GM19452 (cell line): ENCODE measurements at regions not wholly inside any gene's neighbourhood (a gene's known extent, or its start where the extent isn't known, plus 50 kb on each side); places are given as distances from the start of the nearest gene placed in this dataset.

Source experiments
- ATAC-seq: cut with Tn5 transposase; IDR thresholded peaks from one replicate; pipeline ENCODE4 v1.9.1; 2021; ENCODE audit not compliant: unreplicated experiment

DNA sequence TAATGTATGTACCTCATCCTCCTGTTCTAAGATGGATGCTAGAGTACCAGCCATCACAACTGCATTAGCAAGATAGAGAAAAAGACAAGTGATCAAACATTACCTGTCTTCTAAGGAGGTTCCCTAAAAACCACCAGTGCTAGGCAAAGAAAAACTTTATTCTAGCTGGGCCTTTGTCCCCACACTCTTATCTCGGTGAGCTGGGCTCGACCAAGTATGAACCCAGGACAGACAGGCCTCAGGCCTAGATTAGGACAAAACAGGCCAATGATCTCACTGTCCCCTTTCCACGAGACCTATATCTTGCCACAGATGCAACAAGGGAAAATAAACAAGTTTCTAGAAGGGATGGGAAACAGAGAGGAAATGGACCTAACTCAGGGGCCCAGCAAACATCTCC is 127.6 kb upstream of the PKDCC start:
- no peak for ATAC-seq

DNA sequence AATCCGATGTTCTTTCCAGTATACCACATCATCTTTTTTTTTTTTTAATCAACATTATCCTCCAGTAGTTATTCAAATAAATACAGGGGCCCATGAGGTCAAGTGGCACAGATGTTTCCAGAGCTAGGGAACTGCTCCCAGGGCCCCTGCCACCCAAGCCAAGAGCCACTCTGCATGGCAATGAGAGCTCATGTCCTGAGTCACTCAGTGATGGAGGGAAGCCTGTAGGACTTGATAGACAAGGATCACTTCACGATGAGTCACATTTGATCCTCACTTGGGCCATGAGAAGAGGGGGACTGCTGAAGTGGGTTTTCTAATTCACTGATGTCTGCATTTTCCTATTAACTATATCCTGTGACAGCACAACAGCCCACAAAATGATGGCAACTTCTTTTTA is 127.0 kb upstream of the PKDCC start:
- no peak for ATAC-seq

DNA sequence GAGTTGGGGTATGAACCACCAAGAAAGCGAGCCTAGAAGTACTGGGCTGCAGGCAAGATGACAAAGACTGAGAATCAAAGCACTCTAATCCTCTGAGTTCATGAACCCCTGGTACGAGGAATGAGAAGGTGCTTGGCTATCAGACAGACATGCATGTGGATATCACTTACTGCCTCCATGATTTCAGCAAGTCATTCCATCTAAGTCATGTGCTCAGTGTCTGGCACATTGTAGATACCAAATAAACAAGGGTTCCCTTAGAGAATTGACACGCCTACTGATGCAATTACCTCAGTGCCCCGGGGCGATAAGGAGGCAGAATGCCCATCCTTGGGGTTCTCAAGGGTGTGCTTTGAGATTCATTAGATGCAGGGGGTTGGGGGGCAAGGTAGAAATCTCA is 125.6 kb upstream of the PKDCC start:
- ATAC-seq, result no peak

DNA sequence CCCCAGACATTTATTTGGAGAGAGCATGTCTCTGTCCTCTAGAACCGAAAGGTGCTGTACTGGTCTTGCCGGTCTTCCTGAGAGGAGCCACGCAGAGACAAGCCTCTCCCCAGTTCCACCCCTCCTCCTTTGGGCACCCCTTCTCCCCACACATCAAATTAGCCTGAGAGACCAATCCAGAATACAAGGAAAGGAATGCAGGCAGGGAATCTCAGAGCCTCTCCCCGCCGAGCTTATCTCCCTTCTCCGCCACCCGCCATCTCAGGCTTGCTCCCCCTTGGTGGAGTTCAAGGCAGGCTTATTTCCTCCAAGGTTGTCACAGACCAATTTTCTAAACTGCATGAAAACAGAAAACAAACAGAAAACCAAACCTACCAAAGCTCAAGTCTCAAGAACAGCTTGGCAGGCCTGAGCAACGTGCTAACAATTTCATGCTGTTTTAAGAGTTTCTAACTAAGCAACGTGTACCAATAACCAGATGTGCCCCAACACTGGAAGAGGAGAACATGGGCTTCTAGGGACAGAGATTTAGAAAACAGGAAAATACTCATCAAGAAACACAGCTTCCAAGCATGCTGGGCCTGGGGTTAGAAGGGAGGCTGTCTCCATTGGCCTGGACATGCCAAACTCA is 124.5 kb upstream of the PKDCC start:
- no peak for ATAC-seq

DNA sequence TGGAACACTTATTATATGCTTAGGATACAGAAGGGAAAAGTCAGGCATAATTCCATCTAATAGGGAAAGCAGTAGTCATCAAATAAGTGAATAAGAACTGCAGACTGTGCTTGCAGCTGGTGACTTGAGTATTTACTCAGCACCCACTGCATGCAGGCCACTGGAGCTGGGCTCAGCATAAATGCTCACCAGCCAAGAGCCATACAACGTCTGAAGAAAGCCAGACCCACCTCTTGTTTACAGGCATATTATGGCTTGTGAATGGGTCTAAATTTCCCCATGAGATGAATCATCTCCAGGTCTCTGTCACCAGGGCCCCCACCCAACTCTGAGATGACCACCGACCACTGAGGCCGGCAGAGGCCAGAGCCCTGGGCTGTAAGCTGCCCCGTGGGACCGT is 123.8 kb upstream of the PKDCC start:
- ATAC-seq, result no peak

DNA sequence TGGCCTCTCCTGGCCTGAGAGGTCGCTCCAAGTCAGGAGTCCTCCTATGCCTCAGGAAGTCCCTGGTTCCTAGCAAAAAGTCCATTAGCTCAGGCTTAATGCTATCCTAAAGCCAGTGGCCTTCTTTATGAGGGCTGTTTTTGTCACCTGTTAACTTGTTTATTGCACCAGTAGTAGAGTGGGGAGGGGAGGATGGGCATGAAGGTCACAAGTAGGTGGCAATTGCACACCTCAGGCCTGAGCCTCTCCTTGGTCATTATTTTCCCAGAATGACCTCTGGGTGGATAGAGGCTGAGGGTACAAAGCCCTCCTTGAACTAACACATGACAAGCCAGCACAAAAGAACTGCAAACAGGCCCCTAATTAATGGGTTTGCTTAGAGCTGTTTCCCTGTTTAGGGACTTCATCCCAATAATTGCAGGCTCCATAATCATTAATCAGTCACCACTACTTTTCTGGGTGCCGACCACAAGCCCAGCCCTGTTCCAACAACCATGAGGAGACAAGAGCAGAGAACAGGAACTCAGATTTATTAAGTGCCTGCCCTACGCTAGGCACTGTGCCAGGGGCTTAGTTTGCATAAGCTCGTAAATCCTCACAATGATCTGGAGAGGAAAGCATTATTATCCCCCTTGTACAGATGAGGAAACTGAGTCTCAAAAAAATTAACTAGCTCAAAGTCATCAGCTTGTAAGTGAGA is 123.0 kb upstream of the PKDCC start:
- ATAC-seq, result no peak

DNA sequence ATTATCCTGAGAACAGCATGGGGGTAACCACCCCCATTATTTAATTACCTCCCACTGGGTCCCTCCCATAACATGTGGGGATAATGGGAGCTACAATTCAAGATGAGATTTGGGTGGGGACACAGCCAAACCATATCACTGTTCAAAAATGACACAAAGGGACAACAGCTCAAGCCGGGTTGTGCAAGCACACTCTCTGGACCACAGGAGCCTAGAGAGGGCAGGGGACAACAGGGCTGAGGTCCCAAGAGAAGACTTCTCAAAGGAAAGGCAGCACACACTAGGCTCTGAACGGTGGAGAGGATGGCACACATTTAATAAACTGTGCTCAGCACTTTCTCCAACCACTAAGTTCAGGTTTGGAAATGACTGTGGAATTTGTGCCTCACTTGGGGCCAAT is 122.1 kb upstream of the PKDCC start:
- no peak for ATAC-seq

DNA sequence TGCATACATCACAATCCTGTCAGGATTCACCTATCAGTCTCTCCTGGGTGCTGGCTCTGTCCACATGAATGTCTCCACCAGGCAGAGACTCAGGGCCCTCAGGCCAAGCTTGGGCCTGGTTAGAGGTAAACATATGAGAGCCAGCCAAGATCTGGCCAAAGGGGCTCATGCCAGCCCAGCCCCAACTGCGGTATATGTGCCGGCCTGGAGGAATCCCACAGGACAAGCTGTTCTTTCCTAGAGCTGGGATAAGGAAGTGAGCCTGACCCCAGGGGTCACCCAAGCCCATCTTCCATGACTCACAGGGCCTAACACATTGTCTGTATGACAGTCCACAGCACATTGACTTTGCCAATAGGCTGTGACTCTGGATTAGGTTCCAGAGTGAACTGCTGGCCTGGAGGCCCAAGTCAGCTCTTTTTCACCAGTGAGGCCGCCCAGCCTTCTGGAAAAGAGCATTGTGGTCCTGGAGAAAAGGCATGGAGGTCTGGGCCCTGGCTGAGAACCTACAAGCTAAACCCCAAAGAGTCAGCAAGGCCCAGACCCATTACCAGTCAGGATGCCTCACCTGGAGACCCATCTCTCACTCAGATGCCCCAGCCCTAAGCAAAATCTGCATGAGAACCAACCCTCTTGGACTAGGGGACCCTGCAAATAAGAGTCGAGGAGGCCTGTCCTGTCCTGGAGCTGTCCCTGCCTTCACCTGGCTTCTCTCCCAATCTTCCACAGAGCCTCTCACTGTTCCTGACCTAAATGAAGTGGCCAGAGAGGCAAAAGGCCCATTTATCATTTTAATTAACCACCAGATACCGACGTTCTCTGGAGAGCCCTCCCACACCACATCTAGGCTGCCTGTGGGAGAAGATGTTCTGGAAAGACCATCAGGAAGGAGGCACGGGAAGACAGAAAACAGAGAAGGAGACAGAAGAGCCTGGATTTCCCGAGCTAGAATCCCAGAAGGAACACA is 120.9 kb upstream of the PKDCC start:
- ATAC-seq, result no peak

DNA sequence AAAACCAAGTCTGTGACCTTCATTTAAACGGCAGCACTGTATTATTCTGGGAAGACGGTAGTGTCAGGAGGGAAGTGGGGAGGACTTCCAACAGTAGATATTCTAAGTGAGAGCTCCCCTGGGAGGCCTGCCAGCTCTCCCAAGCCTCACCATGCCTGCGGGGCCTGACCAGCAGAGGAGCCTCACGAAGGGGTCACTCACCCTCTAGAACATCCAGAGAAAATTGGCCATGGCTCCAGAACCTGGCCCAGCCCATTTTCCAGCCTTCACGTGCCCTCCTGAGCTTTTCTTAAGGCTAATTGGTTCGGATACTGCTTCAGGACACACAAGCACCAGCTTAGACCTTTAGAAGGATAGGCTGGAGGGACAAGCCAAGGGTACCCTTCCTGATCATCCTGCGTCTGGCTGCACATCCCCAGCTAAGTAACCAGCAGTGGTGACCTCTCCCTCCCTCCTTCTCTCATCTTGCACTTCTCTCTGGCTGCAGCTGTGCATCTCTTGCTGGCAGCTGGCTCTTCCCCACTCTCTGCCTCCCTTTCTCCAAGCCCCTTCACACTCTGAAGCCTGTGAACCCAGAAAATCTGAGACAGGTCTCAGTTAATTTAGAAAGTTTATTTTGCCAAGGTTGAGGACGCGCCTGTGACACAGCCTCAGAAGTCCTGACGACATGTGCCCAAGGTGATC is 120.1 kb upstream of the PKDCC start:
- ATAC-seq, result no peak

DNA sequence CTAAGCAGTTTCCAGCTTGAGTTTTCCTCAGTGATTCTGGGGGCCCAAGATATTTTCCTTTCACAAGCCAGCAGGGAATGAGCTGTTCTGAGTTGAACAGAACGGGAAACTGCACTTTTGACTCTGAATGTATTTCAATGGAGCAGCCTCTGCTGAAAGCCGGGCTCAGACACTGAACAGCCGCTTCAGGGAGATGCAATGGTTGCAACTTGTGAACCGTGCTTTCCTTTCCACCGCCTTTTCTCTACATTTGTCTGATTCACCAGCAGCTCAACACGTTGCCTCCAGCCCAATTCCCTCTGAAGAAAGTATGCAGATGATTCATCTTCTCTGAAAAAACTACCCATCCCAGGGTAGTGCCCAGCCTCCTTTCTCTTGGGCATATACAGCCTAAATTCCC is 119.3 kb upstream of the PKDCC start:
- no peak for ATAC-seq

DNA sequence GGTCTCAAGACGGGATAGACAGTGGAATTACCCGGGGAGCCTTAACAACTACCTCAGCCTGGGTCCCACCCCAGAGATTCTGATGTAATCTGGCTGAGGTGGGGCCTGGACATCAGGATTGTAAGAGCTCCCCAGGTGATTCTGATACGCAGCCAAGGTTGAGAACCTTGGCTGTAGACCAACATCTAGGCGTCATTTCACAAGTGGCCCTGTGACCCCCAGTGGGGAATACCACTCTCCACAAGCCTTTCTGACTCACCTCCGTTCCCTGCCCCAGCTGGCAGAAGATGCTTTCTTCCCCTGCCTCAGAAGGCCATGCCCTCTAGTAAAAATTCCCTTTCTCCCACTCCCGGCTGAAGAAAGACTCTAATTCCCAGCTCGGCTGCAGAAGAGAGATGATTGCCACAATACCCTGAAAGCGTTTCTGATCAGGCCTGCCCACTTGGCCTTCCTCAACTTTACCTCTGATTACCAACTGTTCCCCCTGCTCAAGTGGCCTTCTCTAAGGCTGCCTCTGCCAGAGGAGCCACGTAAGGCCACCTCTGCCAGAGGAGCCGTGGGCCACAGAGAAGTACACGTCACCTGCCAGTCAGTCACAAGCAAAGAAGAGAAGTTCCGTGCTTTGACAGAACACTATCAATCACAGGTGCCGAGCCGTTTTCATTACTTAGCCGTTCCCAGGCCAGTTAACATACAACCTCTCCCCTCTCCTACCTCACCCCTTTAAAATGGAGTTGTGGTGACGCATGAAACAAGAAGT is 116.8 kb upstream of the PKDCC start:
- ATAC-seq, result no peak

DNA sequence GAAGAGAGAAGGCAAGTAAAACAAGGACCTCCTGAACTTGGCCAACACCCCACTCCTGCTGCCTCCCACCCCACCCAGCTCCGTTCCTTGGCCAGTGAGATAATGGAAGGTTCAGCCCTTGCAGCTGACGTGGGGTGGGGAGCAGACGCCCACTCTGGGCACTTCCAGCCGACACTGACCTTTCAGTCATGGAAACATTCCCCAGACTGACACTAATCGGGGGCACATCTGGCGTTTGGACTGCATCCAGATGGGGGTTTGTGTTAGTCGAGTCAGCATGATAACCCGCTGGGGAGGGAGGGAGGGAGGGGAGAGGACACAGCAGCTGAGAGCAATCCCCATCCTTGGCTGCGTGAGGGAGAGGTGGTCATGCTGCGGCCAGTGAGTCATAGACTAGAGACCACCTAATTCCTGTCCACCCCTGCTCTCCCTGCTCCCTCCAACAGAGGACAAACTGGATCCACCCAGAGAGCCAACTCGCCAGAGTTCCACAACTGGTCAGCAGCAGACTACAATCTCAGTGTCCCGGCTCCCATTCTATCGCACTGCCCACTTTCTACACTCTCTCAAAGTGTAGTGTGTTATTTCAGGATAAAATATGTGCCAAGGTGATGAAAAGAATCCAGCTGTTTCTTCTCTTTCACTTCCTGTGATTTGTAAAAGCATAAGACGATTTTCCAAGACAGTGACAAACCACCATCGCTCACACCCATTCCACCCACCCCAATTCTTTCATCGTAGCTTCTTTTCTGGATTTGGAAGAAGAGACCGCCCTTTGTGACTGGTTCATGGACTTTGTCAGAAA is 115.4 kb upstream of the PKDCC start:
- ATAC-seq, result no peak

DNA sequence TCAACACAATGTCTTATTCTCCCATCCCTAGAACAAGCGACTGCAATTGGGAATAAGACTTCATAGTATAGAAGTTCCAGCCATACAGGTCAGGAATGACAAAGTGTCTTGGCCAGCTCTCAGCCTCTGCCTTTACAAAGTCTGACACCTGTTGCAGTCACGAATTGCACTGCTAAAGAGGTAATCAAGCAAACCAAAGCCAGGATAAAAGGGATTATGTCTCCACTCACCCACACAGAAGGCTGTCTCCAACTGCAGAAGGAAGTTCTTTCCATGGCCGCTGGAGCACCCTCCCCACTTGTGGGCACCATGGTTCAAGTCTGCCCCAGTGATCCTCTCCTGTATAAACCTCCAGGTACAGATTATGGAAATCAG is 114.8 kb upstream of the PKDCC start:
- ATAC-seq, result no peak

DNA sequence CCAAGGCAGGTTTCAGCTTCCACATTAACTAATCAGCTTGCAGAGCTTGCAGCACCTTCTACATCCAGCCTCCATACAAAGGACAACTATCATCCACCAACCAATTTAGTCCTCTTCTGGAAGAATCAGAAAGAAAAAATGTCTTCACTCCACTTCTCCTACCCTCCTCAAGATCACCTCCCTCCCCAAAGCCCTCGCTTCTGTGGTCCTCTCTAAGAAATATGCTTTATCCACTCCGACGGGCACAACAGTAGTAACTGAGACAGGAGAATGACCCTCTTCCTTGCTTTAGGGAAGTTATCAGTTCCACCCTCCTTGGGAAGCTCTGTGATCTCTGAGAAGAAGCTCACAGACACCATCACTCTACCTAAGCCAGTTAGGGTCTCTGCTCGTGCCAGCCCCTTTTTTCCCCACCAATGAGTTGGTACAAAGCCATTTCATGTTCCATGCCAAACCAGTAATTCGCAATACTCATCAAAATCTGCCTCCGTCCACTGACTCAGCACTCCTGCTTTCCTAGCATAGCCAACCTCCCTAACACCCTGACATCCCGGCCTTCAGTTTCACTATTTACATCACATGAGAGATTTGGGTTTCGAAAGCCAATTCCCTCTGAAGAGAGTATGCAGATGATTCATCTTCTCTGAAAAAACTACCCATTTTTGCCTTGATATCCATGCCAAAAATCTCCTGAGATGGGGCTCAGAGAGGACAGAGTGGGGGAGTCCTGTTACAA is 114.1 kb upstream of the PKDCC start:
- ATAC-seq, result no peak

DNA sequence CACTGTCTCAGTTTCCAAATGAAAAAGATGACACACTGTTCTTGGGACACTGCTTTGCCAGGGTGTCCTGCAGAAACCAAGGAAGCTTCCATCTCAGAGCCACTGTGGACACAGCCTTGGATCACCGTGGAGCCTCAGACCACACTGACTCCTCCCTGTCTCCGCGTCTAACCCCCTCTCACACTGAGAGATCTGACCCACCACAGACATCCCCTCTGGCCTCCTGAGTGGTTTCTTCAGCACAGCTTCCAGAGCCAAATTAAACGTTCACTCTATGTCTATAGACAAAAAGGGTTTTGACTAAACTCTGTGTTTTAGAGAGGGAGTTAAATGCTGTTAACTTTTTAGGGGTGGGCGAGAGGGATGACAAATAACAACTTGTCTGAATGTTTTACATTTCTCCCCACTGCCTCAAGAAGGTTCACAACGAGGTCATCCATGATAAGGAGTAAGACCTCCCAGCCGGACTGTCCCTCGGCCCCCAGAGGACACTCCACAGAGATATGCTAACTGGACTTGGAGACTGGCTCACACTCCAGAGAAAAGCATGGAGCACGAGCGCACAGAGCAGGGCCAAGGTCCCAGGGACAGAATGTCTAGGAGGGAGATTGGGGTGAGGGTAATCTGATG is 113.4 kb upstream of the PKDCC start:
- ATAC-seq, result no peak

DNA sequence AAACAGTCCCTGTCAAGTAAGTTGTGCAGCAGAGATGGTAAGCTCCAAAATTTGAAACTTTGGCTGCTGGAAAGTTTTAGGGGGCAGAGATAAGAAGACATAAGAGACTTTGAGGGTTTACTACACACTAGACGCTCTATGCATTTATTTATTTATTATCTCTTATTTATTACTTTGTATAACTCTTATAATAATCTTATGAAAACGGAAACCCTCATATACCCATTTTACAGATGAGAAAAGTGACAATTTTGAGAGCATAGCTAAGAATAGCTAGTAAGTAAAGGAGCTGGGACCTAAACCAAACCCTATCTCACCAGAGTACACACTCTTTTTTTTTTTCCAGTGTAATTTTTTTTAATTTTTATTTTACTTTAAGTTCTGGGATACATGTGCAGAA is 112.8 kb upstream of the PKDCC start:
- ATAC-seq, result no peak

DNA sequence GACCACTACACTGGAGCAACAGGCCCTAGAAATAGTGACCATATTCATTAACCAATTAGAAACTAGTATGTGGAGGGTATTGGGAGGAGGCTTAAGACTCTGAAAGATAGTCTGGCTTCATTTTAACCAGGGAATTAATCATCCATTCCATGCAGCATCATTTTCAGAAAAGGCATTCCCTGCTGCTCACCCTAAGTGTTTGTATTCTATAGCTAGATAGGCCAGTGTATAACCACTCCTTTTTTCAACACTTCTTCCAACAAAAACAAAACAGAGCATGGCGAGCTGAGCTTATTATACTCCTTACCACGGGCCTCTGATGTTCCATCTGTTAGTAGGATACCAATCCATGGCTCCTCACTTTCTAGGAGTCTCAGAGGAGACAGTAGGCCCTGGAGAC is 112.0 kb upstream of the PKDCC start:
- no peak for ATAC-seq

DNA sequence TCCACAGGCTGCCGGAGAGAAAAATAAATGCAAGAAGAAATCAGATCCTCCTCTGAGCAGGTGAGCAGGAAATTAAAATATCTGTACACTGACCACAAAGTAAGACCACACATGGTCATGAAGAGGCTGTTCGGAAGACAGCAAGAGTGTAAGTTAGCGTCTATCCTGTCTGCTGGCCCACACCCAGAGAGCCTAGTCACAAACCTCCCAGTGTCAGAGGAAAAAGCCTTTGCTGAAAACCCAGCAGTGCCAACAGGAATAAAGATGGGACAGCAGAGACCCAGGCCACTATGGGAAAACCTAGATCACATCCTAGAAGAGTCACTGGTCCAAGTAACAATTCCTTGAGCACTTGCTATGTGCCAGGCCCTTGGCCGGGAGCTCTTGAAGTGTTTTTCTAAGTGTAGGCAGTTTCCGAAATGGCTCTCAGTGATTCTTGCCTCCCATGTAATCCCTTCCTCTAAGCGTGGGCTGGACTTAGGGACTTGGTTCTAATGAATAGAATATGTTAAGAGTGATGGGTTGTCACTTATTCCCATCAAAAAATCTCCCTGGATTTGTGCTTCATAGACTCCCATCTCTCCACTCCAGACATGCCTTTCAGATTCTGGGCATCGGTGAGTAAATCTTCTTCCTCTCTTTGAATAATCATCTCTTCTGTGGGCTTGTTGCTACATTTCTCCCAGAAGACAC is 110.9 kb upstream of the PKDCC start:
- ATAC-seq, result no peak
